ENCODE measurements at regions not wholly inside any gene's neighbourhood (a gene's known extent, or its start where the extent isn't known, plus 50 kb on each side); places are given as distances from the start of the nearest gene placed in this dataset.

DNA sequence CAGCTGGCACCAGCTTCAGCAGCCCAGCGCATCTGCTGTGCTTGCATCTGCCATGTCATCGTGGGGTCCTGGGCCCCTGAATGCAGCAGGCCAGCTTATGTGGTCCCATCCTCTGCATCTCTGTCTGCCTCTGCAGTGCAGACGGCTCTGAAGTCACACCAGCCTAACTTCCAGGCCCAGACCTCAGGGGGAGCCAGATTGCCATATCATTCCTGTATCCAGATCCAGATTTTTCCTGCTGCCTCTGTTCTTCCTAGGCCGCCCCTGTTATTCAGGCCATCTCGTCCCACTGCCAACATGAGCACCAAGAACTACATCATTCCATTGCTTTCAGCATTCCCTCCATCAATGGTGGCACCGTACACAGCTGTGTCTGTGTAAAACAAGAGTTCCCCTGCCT, 571.6 kb downstream of the UQCRFS1 start:
- TF ChIP-seq, protein P1, sequence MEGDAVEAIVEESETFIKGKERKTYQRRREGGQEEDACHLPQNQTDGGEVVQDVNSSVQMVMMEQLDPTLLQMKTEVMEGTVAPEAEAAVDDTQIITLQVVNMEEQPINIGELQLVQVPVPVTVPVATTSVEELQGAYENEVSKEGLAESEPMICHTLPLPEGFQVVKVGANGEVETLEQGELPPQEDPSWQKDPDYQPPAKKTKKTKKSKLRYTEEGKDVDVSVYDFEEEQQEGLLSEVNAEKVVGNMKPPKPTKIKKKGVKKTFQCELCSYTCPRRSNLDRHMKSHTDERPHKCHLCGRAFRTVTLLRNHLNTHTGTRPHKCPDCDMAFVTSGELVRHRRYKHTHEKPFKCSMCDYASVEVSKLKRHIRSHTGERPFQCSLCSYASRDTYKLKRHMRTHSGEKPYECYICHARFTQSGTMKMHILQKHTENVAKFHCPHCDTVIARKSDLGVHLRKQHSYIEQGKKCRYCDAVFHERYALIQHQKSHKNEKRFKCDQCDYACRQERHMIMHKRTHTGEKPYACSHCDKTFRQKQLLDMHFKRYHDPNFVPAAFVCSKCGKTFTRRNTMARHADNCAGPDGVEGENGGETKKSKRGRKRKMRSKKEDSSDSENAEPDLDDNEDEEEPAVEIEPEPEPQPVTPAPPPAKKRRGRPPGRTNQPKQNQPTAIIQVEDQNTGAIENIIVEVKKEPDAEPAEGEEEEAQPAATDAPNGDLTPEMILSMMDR (IDR thresholded peaks at IDR 0.05) = no peak
- no peak for TF ChIP-seq POLR2A (IDR thresholded peaks at IDR 0.05)
